ENCODE measurements at regions not wholly inside any gene's neighbourhood (a gene's known extent, or its start where the extent isn't known, plus 50 kb on each side); places are given as distances from the start of the nearest gene placed in this dataset.

GRCh38 chr21:28775071-28775470, 217.6 kb downstream of the LTN1 start:
- Histone ChIP-seq H3K9ac (ENCODE audit: insufficient read depth in 1 of 2, low read depth in 2 of 2, low read length in 2 of 2) (no peak overlapping the region), H3K9me3 (replicated peaks; ENCODE audit: control insufficient read depth, insufficient read depth, low read depth, low read length) (no peaks in the 10 kb centered on the region), H3K4me3 (no peak overlapping the region), H3K4me2 (ENCODE audit: insufficient read depth, low read length) (no peak overlapping the region), H3K79me2 (ENCODE audit: control insufficient read depth, insufficient read depth, low read length) (no peaks in the 10 kb centered on the region), H3K4me1 (replicated peaks in 1 of 2; ENCODE audit: control insufficient read depth in 2 of 2, insufficient read depth in 2 of 2, low read length in 2 of 2) (no peaks in the 10 kb centered on the region), H3K27me3 (ENCODE audit: control insufficient read depth in 2 of 2, insufficient read depth in 2 of 2, low read length in 2 of 2) (no peaks in the 10 kb centered on the region), H2AFZ (ENCODE audit: low read depth, low read length) (no peak overlapping the region), H3K36me3 (ENCODE audit: control insufficient read depth, insufficient read depth, low read length) (no peaks in the 10 kb centered on the region), H3K9me1 (ENCODE audit: control insufficient read depth, insufficient read depth, low read length) (no peaks in the 10 kb centered on the region), H4K20me1 (replicated peaks; ENCODE audit: control insufficient read depth, insufficient read depth, low read length) (no peaks in the 10 kb centered on the region), H3K27ac (ENCODE audit: extremely low read depth, low read depth, low read length) (no peak overlapping the region)
- POLR2A ChIA-PET, result no interaction called here
- 2% methylated on average over 2 of the region's 2 CpGs for WGBS (ENCODE audit: insufficient coverage, low coverage, missing lambda C conversion rate)
- BruUV-seq (replicated peaks), result no TSS peak
- intact Hi-C loops (cut with micrococcal nuclease), result no loop called here
- CTCF ChIA-PET (ENCODE audit: low intra/inter-chr PET ratio), result no interaction called here
- DNase-seq (ENCODE audit: extremely low read depth in 1 of 4, low spot score in 3 of 4) (no peak), FAIRE-seq (no peak), ATAC-seq (no peak)
- in situ Hi-C loops (cut with MboI), result no loop called here
- TF ChIP-seq ATF6 (CRISPR knock-in tag; IDR thresholded peaks at IDR 0.05) (no peak), ZNF282 (CRISPR knock-in tag; IDR thresholded peaks at IDR 0.05) (no peak), ZBTB34 (CRISPR knock-in tag; IDR thresholded peaks at IDR 0.05) (no peak), GMEB1 (CRISPR knock-in tag; IDR thresholded peaks at IDR 0.05) (no peak), NR2C2 (CRISPR knock-in tag; IDR thresholded peaks at IDR 0.05) (no peak), NR2C2 (tag; IDR thresholded peaks at IDR 0.05) (no peak), DDX20 (tag; IDR thresholded peaks at IDR 0.05; ENCODE audit: low read depth) (no peak), ESRRB (CRISPR knock-in tag; IDR thresholded peaks at IDR 0.05; ENCODE audit: borderline replicate concordance) (no peak), NBN (IDR thresholded peaks at IDR 0.05; ENCODE audit: low read depth) (no peak), CTBP1 (IDR thresholded peaks at IDR 0.05; ENCODE audit: borderline replicate concordance) (no peak), NFYB (IDR thresholded peaks at IDR 0.05; ENCODE audit: extremely low read depth, insufficient read length) (no peak), SLC30A9 (CRISPR knock-in tag; IDR thresholded peaks at IDR 0.05) (no peak), SRF (CRISPR knock-in tag; IDR thresholded peaks at IDR 0.05) (no peak), CREB1 (IDR thresholded peaks at IDR 0.05) (no peak), CREB1 (CRISPR knock-in tag; IDR thresholded peaks at IDR 0.05) (no peak), DACH1 (IDR thresholded peaks at IDR 0.05; ENCODE audit: partially characterized antibody) (no peak)
